GM12892 (cell line): ENCODE measurements at regions not wholly inside any gene's neighbourhood (a gene's known extent, or its start where the extent isn't known, plus 50 kb on each side); places are given as distances from the start of the nearest gene placed in this dataset.

ENCODE experiments used
- POLR2A ChIP-seq: IDR thresholded peaks from 2 replicates; pipeline ENCODE4 v1.6.1; 2011; ENCODE audit warnings: low read depth, low read length, control low read depth
- POLR2AphosphoS5 ChIP-seq: IDR thresholded peaks from 2 replicates; pipeline ENCODE4 v1.6.1; 2011; ENCODE audit warnings: low read depth, low read length, control low read depth
- TAF1 ChIP-seq: IDR thresholded peaks from 2 replicates; pipeline ENCODE4 v1.6.1; 2011; ENCODE audit warnings: low read depth, mild to moderate bottlenecking, control low read depth, low read length, borderline replicate concordance

DNA sequence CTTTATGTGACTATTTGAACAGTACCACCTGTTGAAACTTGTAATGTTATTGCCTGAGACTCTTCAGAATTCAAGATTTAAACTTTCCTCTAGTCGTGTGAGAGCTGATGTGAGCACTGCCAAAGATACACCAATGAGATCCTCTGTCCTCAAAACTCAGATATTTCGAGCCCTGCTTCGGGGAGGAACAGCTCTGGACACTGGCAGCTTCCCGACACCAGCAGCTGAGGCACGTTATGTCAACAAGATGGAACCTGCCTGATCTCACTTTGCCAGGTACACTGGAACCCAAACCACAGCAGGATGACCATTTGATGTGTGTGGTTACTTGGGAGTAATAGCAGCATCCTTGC, 319.9 kb upstream of the RBMS1 start:
- no peak for TF ChIP-seq POLR2A
- TF ChIP-seq TAF1: no peak
- TF ChIP-seq POLR2AphosphoS5: no peak
